ENCODE measurements at regions not wholly inside any gene's neighbourhood (a gene's known extent, or its start where the extent isn't known, plus 50 kb on each side); places are given as distances from the start of the nearest gene placed in this dataset.

GRCh38 chr22:27045103-27045947 is 387.9 kb downstream of the MIAT start:
- TF ChIP-seq REST (IDR thresholded peaks at IDR 0.05; ENCODE audit: insufficient read depth in 1 of 2, low read depth in 2 of 2, low read length in 2 of 2) (peak in 1 of 2 experiments; percentile 56; a peak in 1 of 4 replicates), TAF1 (IDR thresholded peaks at IDR 0.05; ENCODE audit: borderline replicate concordance, insufficient read depth, low read length) (no peak), SIN3A (IDR thresholded peaks at IDR 0.05; ENCODE audit: borderline replicate concordance, insufficient read depth, low read length) (no peak)

All from PFSK-1 (cell line).